GM18508 (cell line): ENCODE measurements at regions not wholly inside any gene's neighbourhood (a gene's known extent, or its start where the extent isn't known, plus 50 kb on each side); places are given as distances from the start of the nearest gene placed in this dataset.

Experiments
- ATAC-seq: cut with Tn5 transposase; IDR thresholded peaks from one replicate; pipeline ENCODE4 v1.9.1; 2021; ENCODE audit warnings: moderate number of reproducible peaks; ENCODE audit not compliant: insufficient read depth, unreplicated experiment

GRCh38 chr2:187274146-187274545 lies 173.9 kb downstream of the CALCRL start:
- no peak for ATAC-seq

GRCh38 chr2:187272255-187272654 lies 175.8 kb downstream of the CALCRL start:
- no peak for ATAC-seq

GRCh38 chr2:187271825-187272224 lies 176.2 kb downstream of the CALCRL start:
- ATAC-seq = no peak

- no peak for ATAC-seq
Measured at GRCh38 chr2:187266645-187267044, 181.4 kb downstream of the CALCRL start.

- ATAC-seq = no peak
Measured at GRCh38 chr2:187266147-187266546, 181.9 kb downstream of the CALCRL start.

- no peak for ATAC-seq
Measured at GRCh38 chr2:187264612-187265011, 183.4 kb downstream of the CALCRL start.

- ATAC-seq = no peak
Measured at GRCh38 chr2:187263675-187264560, 184.1 kb downstream of the CALCRL start.

- ATAC-seq = no peak
Measured at GRCh38 chr2:187261705-187262104, 186.3 kb downstream of the CALCRL start.

GRCh38 chr2:187252063-187252462 lies 196.0 kb downstream of the CALCRL start:
- ATAC-seq = no peak

GRCh38 chr2:187250137-187250536 lies 197.9 kb downstream of the CALCRL start:
- ATAC-seq = no peak

GRCh38 chr2:187233811-187234210 lies 214.2 kb downstream of the CALCRL start:
- no peak for ATAC-seq

GRCh38 chr2:187232749-187233148 lies 215.3 kb downstream of the CALCRL start:
- no peak for ATAC-seq

- ATAC-seq = no peak
Measured at GRCh38 chr2:187230088-187230487, 218.0 kb downstream of the CALCRL start.

- no peak for ATAC-seq
Measured at GRCh38 chr2:187228986-187229385, 219.1 kb downstream of the CALCRL start.

- no peak for ATAC-seq
Measured at GRCh38 chr2:187224989-187225388, 223.1 kb downstream of the CALCRL start.

- no peak for ATAC-seq
Measured at GRCh38 chr2:187220071-187220470, 228.0 kb downstream of the CALCRL start.

GRCh38 chr2:187215532-187216240 lies 232.4 kb downstream of the CALCRL start:
- no peak for ATAC-seq

- ATAC-seq = no peak
Measured at GRCh38 chr2:187214306-187214705, 233.7 kb downstream of the CALCRL start.

- ATAC-seq = no peak
Measured at GRCh38 chr2:187213798-187214197, 234.3 kb downstream of the CALCRL start.

- no peak for ATAC-seq
Measured at GRCh38 chr2:187210726-187211125, 237.3 kb downstream of the CALCRL start.

- ATAC-seq = no peak
Measured at GRCh38 chr2:187208199-187208785, 239.8 kb downstream of the CALCRL start.
